Activated naive CD8-positive, alpha-beta T cell (primary cell): ENCODE measurements at regions not wholly inside any gene's neighbourhood (a gene's known extent, or its start where the extent isn't known, plus 50 kb on each side); places are given as distances from the start of the nearest gene placed in this dataset.
A peak's percentile ranks its signal among the peaks of the same experiment; 100 is the strongest.

Source experiments
- H3K27ac Mint-ChIP-seq: one replicate; pipeline ENCODE4 v1.8.0; 2021; ENCODE audit warnings: mixed read lengths
- H3K27me3 Mint-ChIP-seq: one replicate; pipeline ENCODE4 v1.8.0; 2021; ENCODE audit warnings: mixed read lengths
- H3K36me3 Mint-ChIP-seq: one replicate; pipeline ENCODE4 v1.8.0; 2021; ENCODE audit warnings: mixed read lengths
- H3K4me1 Mint-ChIP-seq: one replicate; pipeline ENCODE4 v1.8.0; 2021; ENCODE audit warnings: low read depth, mixed read lengths
- H3K4me3 Mint-ChIP-seq: one replicate; pipeline ENCODE4 v1.8.0; 2021; ENCODE audit warnings: mild to moderate bottlenecking, mixed read lengths
- H3K9me3 Mint-ChIP-seq: one replicate; pipeline ENCODE4 v1.8.0; 2021; ENCODE audit warnings: low read depth, mixed read lengths

- Mint-ChIP-seq H3K27me3 (peaks cover 3% of the 10 kb centered on the region), H3K9me3 (peaks cover 5% of the 10 kb centered on the region), H3K4me3 (no peak overlapping the region), H3K36me3 (no peaks in the 10 kb centered on the region), H3K4me1 (no peaks in the 10 kb centered on the region), H3K27ac (no peak overlapping the region)
Observed at GRCh38 chr15:87805117-87805820, 451.3 kb downstream of the NTRK3 start.

GRCh38 chr15:87804451-87804850, 452.1 kb downstream of the NTRK3 start:
- Mint-ChIP-seq H3K27ac (no peak overlapping the region), H3K9me3 (peaks cover 5% of the 10 kb centered on the region), H3K36me3 (no peaks in the 10 kb centered on the region), H3K4me3 (no peak overlapping the region), H3K4me1 (no peaks in the 10 kb centered on the region), H3K27me3 (peaks cover 3% of the 10 kb centered on the region)

- peaks cover 3% of the 10 kb centered on the region for H3K27me3 Mint-ChIP-seq
- H3K9me3 Mint-ChIP-seq = no peaks in the 10 kb centered on the region
- H3K4me1 Mint-ChIP-seq = no peaks in the 10 kb centered on the region
- no peak overlapping the region for H3K4me3 Mint-ChIP-seq
- H3K36me3 Mint-ChIP-seq = no peaks in the 10 kb centered on the region
- H3K27ac Mint-ChIP-seq = no peak overlapping the region
Observed at GRCh38 chr15:87799838-87800237, 456.7 kb downstream of the NTRK3 start.

- no peak overlapping the region for H3K27ac Mint-ChIP-seq
Observed at GRCh38 chr15:87799428-87799827, 457.1 kb downstream of the NTRK3 start.

GRCh38 chr15:87793725-87794124, 462.8 kb downstream of the NTRK3 start:
- Mint-ChIP-seq H3K9me3 (no peaks in the 10 kb centered on the region), H3K36me3 (no peaks in the 10 kb centered on the region)

More at GRCh38 chr15:87799428-87799827, 457.1 kb downstream of the NTRK3 start:
- Mint-ChIP-seq H3K4me1 (no peaks in the 10 kb centered on the region), H3K27me3 (peaks cover 5% of the 10 kb centered on the region), H3K36me3 (no peaks in the 10 kb centered on the region), H3K4me3 (no peak overlapping the region), H3K9me3 (no peaks in the 10 kb centered on the region)

GRCh38 chr15:87792250-87793040, 464.1 kb downstream of the NTRK3 start:
- Mint-ChIP-seq H3K4me3 (no peak overlapping the region), H3K4me1 (no peaks in the 10 kb centered on the region), H3K36me3 (no peaks in the 10 kb centered on the region), H3K27me3 (peaks cover 4% of the 10 kb centered on the region), H3K9me3 (no peaks in the 10 kb centered on the region), H3K27ac (no peak overlapping the region)

More at GRCh38 chr15:87793725-87794124, 462.8 kb downstream of the NTRK3 start:
- Mint-ChIP-seq H3K27ac (no peak overlapping the region), H3K4me3 (no peak overlapping the region), H3K27me3 (peaks cover 4% of the 10 kb centered on the region), H3K4me1 (no peaks in the 10 kb centered on the region)

- Mint-ChIP-seq H3K9me3 (no peaks in the 10 kb centered on the region), H3K4me3 (no peak overlapping the region), H3K4me1 (no peaks in the 10 kb centered on the region), H3K36me3 (no peaks in the 10 kb centered on the region), H3K27ac (no peak overlapping the region), H3K27me3 (no peaks in the 10 kb centered on the region)
Observed at GRCh38 chr15:87781959-87782625, 474.4 kb downstream of the NTRK3 start.

- Mint-ChIP-seq H3K36me3 (no peaks in the 10 kb centered on the region), H3K4me3 (no peak overlapping the region), H3K9me3 (no peaks in the 10 kb centered on the region), H3K4me1 (no peaks in the 10 kb centered on the region), H3K27me3 (no peaks in the 10 kb centered on the region), H3K27ac (no peak overlapping the region)
Observed at GRCh38 chr15:87779746-87780145, 476.8 kb downstream of the NTRK3 start.

- Mint-ChIP-seq H3K27me3 (no peaks in the 10 kb centered on the region), H3K4me3 (no peak overlapping the region)
Observed at GRCh38 chr15:87778358-87778757, 478.2 kb downstream of the NTRK3 start.

GRCh38 chr15:87777054-87777561, 479.4 kb downstream of the NTRK3 start:
- H3K4me1 Mint-ChIP-seq = no peaks in the 10 kb centered on the region
- H3K9me3 Mint-ChIP-seq = peaks cover 1% of the 10 kb centered on the region
- no peak overlapping the region for H3K27ac Mint-ChIP-seq
- no peak overlapping the region for H3K4me3 Mint-ChIP-seq
- H3K36me3 Mint-ChIP-seq = no peaks in the 10 kb centered on the region
- no peaks in the 10 kb centered on the region for H3K27me3 Mint-ChIP-seq

More at GRCh38 chr15:87778358-87778757, 478.2 kb downstream of the NTRK3 start:
- no peaks in the 10 kb centered on the region for H3K9me3 Mint-ChIP-seq
- no peaks in the 10 kb centered on the region for H3K36me3 Mint-ChIP-seq
- H3K27ac Mint-ChIP-seq = no peak overlapping the region
- H3K4me1 Mint-ChIP-seq = no peaks in the 10 kb centered on the region

- peaks cover 7% of the 10 kb centered on the region for H3K9me3 Mint-ChIP-seq
- H3K36me3 Mint-ChIP-seq = peaks cover 3% of the 10 kb centered on the region
- H3K4me1 Mint-ChIP-seq = peaks cover 5% of the 10 kb centered on the region
Observed at GRCh38 chr15:87767516-87767915, 489.0 kb downstream of the NTRK3 start.

GRCh38 chr15:87764461-87765240, 491.9 kb downstream of the NTRK3 start:
- Mint-ChIP-seq H3K27me3 (peaks cover 1% of the 10 kb centered on the region), H3K4me3 (no peak overlapping the region), H3K9me3 (no peaks in the 10 kb centered on the region)

More at GRCh38 chr15:87767516-87767915, 489.0 kb downstream of the NTRK3 start:
- no peak overlapping the region for H3K4me3 Mint-ChIP-seq
- peaks cover 1% of the 10 kb centered on the region for H3K27me3 Mint-ChIP-seq
- H3K27ac Mint-ChIP-seq = no peak overlapping the region

GRCh38 chr15:87763837-87764236, 492.7 kb downstream of the NTRK3 start:
- no peak overlapping the region for H3K27ac Mint-ChIP-seq
- H3K4me1 Mint-ChIP-seq = peaks cover 20% of the 10 kb centered on the region
- no peaks in the 10 kb centered on the region for H3K9me3 Mint-ChIP-seq
- no peaks in the 10 kb centered on the region for H3K36me3 Mint-ChIP-seq
- H3K27me3 Mint-ChIP-seq = peaks cover 1% of the 10 kb centered on the region
- H3K4me3 Mint-ChIP-seq = no peak overlapping the region

More at GRCh38 chr15:87764461-87765240, 491.9 kb downstream of the NTRK3 start:
- H3K36me3 Mint-ChIP-seq = no peaks in the 10 kb centered on the region
- H3K27ac Mint-ChIP-seq = no peak overlapping the region
- H3K4me1 Mint-ChIP-seq = peaks cover 20% of the 10 kb centered on the region

GRCh38 chr15:87761736-87762509, 494.6 kb downstream of the NTRK3 start:
- H3K27ac Mint-ChIP-seq = peak overlapping the region; percentile 12
- no peaks in the 10 kb centered on the region for H3K27me3 Mint-ChIP-seq
- no peaks in the 10 kb centered on the region for H3K9me3 Mint-ChIP-seq
- peaks cover 20% of the 10 kb centered on the region for H3K4me1 Mint-ChIP-seq
- no peak overlapping the region for H3K4me3 Mint-ChIP-seq
- H3K36me3 Mint-ChIP-seq = no peaks in the 10 kb centered on the region
